SK-MEL-5 (cell line): ENCODE measurements at regions not wholly inside any gene's neighbourhood (a gene's known extent, or its start where the extent isn't known, plus 50 kb on each side); places are given as distances from the start of the nearest gene placed in this dataset.
"Not testable (repeated sequence)": the region's sequence is repeated elsewhere in the genome, so short reads cannot be mapped to it uniquely, and the experiment has no call there.

Experiments used
- DNase-seq: peaks from one replicate; pipeline ENCODE4 v3.0.0-alpha.2; 2016; ENCODE audit warnings: low read depth, low spot score
- in situ Hi-C: cut with HindIII; loops from 2 replicates; pipeline ENCODE4 v1.10.0; 2016; ENCODE audit warnings: low sequenced_read_pairs, high pct_unique_total_duplicates, low pct_unique_long_range_greater_than_20kb

DNA sequence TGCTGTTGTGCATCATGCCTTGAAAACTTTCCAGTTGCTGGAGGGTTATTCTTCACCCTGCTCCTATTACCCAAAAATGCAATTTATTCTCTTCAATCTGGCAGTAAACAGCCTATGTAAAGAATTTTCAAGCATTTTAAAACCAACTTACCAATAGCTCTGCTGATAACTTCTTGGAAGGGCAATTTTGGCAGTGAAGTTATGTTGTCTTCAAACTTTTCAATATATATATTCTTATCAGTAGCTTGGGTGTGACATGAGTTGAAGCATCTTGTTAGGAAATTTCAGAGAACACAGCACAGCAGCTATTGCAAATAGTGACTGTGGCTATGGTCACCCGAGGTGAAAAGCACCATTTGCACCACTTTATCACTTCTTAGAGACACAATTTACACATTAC is 395.5 kb downstream of the STK39 start:
- DNase-seq = no peak
- in situ Hi-C loops = no loop called here

DNA sequence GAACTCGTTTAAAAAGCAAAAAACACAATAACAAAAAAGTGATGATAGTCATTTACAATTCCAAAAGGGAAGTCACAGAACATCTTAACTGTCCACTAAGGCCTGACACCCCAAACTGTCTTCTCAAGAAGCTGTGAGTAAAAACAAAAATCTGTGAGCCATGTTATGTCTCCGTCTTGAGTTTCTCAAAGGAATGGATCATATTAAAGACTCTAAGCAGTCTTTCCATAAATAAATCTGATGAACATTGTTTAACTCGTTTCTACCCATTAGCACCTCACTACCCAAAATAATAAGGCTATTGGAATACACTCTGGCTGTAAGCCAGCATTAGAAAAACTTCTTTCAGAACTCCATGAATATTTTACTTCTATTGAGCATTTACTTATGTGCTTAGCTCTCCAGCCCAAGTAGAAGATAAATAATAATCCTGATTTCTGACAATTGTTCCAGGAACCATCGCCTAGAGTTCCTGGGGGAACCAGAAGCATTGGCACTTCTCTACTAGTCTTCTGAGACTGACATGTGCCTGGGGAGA is 396.0 kb downstream of the STK39 start:
- in situ Hi-C loops = no loop called here

DNA sequence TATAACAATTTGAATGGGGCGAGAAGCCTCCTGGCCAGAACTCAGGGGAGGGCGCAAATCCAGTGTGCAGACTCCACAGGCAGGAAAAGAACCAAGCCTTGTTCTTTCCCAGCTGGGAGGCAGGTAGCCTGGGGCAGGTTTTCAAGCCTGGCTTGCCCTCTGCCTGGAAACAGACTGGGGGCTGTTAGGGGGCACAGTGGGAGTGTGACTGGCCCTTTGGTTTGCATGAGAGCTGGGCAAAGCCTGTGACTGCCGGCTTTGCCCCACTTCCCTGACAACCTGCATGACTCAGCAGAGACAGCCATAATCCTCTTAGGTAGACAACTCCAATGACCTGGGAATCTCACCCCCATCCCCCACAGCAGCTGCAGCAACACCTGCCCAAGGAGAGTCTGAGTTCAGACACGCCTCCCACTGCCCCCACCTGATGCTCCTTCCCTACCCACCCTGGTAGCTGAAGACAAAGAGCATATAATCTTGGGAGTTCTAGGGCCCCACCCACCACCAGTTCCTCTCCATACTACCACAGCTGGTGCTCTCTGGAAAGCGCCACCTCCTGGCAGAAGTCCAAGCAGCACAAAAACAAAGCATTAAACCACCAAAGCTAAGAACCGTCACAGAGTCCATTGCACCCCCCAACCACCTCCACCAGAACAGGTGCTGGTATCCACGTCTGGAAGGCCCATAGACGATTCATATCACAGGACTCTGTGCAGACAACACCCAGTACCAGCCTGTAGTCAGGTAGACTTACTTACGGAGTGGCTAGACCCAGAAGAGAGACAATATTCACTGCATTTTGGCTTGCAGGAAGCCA is 402.5 kb downstream of the STK39 start:
- in situ Hi-C loops = no loop called here
- DNase-seq = peak; percentile 44

More for the DNA sequence above, 396.0 kb downstream of the STK39 start:
- no peak for DNase-seq

DNA sequence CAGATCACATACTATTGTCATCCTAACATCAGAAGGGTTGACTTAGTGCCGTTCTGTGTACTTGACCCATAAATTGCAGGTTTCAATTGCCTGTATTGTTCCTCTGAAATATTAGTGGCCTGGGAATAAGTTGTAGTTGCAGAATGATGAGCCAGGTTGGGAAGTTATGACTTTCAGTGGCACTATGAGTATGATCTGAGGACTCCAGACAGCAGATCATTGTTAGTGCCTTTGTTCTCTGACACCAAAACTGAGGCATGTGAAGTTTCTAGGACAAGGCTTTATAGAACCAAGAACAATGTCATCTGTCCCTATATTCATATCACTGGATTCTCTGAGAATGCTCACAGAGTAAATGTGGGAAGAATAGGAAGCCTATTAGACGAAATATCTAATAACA is 403.7 kb downstream of the STK39 start:
- in situ Hi-C loops = no loop called here
- DNase-seq = no peak

DNA sequence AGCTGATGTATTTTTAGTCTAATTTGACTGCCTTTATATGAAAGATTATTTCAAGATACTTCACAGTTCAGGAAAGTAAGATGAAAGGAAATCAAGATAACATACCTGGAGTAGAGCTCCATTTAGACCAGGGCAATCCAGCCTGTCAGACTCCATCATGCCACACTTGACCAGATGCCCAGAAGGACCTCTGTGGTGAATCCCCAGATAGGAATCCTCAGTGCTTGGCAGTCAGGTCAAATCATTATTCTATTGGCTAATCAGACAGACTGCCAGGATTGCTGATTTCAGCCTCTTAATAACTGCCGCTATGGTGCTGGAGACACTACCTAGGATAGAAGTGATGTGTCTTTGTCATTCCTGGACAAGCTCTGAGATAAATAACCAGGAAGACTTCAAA is 404.2 kb downstream of the STK39 start:
- no peak for DNase-seq
- in situ Hi-C loops = no loop called here

DNA sequence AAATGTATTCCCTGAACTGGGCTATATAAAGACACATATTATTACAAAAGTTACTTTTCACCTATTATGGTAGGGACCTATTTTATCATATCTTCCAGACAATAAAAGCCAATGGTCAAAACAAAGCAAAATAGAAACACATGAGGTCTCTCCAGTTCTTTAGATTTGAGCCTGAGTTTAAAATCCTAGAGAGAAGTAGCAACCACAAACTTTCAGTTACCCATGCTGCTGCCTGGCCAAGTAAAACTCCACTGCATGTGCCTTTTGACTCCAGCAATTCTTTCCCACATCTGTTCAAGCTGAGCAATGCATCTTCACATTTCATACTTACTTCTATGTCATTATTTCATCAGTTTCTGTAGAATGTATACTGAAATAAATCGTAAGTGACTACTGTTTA is 405.3 kb downstream of the STK39 start:
- DNase-seq = no peak
- in situ Hi-C loops = no loop called here

DNA sequence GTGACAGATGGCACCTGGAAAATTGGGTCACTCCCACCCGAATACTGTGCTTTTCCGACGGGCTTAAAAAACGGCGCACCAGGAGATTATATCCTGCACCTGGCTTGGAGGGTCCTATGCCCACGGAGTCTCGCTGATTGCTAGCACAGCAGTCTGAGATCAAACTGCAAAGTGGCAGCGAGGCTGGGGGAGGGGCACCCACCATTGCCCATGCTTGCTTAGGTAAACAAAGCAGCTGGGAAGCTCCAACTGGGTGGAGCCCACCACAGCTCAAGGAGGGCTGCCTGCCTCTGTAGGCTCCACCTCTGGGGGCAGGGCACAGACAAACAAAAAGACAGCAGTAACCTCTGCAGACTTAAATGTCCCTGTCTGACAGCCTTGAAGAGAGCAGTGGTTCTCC is 412.1 kb downstream of the STK39 start:
- in situ Hi-C loops, DNase-seq: not testable (repeated sequence)

DNA sequence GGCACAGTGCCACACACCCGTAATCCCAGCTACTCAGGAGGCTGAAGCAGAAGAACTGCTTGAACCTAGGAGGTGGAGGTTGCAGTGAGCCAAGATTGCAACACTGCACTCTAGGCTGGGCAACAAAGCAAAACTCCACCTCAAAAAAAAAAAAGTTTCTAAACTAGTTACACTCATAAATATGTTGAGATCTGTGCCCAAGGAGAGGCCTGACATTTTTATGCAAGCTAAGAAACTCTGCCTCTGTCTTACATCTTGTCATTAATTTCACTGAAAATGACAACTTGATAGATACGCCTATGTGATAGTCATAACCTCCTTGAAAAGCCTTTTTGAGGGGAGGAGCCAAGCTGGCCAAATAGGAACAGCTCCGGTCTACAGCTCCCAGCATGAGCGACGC is 412.7 kb downstream of the STK39 start:
- in situ Hi-C loops = no loop called here
- no peak for DNase-seq

DNA sequence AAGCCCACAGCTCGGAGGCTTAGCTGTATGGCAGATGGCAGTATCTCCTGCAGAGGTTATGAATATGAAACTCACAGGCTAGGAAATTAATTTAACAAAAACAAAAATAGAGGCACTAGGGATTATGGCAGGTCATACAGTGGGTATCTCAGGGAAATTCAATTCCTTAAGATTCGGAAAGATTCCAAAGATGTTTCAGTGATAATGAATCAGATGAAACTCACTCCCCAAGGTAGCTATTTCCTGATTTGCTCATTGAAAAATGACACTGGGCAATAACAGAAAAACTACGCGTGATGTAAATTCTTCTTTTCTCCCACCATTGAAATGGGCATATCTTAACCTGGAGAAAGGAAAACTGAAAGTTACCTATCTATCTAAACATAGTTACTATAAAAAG is 414.1 kb downstream of the STK39 start:
- in situ Hi-C loops = no loop called here
- DNase-seq = no peak

DNA sequence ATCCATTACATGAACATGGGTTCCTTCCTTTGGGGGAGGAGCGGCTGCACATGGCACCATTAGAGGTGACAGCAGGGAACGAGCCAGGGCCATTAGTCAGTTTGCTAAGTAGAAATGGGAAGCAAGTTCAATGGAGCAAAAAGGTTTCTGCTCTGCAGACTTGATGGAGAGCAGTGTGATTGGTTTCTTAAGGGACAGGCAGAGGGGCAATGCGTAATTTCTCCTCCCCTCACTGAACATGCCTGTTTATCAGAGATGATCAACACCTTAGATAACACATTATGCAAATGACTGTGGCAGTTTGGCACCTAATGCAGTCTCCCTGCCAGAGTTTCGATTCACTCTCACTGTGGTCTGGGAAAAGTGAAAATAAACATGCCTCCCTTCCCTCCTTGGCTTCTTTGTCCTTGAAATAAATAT is 414.5 kb downstream of the STK39 start:
- no peak for DNase-seq
- in situ Hi-C loops = no loop called here

DNA sequence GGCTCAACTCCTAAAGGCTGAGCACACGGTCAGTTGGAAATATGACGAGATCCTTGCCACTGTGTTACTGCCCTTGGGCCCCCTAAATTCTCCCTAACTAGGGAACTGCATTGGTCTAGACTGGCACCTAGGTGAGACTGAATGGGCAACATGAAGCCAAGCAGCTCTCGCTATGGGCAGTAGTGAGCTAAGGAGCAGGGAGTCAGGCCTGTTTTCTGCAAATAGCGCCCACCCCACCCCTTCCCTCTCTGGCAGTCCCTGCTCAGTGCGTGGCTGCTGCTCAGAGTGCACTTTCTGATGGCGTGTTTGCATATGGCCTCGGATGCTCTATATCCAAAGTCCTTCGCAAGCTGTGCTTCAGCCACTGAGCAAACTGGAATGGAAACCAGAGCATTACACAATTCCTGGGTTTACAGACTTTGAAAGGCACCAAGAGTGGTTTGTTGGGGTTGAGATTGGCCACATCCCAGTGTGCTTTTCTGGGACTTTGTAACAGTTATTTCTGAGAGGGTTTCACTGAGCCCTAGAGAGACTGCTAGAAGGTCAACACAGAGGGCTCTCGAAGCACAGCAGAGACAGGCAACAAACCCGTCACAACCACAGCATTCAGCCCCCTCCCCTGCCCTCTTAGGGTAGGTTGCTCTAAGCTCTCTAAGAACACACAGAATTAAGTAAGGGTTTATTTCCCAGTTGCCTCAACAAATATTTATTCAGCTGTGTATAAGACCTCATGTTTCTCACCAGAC is 419.9 kb downstream of the STK39 start:
- DNase-seq = no peak
- in situ Hi-C loops = no loop called here

DNA sequence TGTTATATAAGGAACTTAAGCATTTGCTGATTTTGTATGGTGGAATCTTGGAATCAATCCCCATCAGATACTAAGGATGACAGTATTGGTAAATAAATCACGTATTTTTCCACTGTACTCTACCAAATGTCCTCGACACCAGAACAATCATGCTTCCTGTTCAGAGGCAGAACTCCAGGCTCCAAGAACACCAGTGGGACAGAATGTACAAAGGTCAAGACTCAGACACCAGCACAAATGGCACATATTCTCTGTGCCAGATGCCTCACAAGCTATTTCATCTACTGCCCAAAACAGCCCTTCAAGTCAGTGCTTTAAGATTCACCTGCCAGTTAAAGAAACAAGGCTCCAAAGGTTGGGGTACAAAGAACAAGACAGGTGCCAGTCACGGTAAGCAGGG is 420.5 kb downstream of the STK39 start:
- no peak for DNase-seq
- in situ Hi-C loops = no loop called here

DNA sequence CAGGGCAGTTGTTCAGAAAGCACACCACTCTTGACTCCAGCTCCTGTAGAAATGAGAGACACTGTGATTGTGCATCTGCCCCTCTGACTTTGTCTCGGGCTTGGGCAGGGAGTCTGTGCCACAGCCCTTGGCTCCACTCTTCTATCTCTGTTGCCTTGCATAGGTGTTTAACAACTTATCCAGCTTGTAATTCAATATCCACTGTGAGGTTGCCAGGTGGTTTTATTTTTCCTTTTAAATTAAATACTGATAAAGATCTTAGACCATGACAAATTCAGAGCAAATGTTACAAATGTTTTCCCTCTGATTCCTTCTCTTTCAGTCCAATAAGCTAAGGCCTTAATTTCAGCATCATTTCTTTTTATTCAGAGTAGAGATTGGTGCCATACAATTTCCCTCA is 421.7 kb downstream of the STK39 start:
- no peak for DNase-seq
- in situ Hi-C loops = no loop called here

DNA sequence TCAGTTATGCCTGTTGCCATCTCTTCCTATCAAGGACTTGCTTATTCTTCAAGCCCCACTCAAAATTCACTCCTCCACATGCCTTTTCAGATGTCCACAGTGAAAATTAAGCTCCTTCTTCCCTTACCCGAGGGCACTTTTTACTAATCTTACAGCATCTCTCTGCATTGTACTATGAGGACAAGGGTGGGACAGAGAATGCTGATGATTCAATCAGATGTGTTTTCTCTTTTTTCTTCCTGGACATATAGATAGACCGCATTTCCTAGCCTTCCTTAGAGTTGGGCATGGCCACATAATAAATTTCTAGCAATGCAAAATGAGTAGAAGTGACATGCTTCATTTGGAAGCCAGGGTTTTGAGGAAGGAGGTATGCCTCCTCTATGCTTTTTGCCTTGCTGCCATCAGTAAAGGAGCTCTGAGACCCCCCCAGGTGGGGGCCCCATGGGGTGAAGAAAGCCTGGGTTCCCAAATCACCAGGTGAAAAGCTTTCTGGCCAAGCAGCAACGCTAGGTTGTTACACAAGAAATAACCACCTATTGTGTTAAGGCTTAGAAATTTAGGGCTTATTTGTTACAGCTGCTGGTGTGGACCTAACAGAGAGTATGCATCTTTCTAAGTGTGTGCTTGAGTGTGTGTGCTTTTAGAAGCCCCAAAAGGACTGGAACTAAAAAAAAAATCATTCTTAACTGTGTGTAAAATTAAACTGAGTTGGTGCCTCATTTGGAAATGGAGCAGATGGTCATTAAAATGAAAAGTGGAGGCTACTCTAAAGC is 424.5 kb downstream of the STK39 start:
- DNase-seq = no peak
- in situ Hi-C loops = no loop called here

DNA sequence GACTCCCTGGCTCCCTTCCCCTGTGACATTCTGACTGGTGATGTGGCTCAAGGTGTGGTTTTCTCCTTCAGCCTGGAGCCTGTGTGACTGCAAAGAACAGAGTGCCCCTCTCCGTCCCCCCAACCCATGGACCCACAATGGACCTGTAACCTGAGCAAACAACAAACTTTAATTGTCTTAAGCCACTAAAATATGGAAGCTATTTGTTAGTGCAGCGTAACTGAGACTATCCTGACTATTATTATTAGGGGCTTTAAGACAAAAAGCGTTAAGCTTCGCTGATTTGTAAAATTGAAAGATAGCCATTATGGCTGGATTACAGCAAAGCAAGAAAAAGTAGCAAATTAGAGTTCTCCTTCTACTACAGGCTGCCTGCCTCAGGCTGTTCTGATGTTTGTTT is 426.9 kb downstream of the STK39 start:
- no peak for DNase-seq
- in situ Hi-C loops = no loop called here

DNA sequence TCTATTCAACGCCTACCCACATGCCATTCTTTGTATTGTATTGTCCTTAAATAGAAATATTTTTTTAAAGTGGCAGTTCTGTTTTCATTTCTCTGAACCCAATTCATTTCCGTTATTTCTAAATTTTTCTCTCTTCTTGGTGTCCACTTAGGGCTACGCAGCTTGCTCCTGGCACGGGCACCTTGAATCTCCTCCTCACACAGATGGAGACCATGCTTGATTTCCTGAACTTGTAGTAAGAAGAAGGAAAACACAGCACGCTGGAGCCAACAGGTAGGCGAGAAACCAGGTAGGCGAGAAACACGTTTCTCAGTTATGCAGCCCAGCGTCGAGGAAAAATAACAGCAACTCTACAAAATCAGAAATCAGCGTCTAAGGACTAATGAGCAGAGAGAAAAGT is 428.9 kb downstream of the STK39 start:
- in situ Hi-C loops = no loop called here
- DNase-seq = no peak

DNA sequence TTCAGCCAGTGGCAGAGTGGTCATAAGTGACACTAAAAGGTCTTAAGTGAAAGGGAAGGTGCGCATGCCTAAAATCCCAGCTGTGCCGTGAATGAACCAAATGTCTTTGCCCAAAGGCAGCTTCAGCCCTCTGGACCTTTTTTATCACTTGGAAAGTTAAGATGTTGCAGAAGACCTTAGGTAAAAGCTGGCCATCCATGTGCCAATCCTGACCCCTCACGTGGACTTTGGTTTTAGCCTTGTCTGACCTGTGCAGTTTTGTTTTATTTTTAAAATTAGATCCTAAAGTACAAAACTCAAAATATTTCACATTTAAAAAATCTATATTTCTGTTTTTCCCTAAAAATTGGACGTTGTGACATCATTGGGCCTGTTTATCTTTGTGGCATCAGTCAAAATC is 429.5 kb downstream of the STK39 start:
- DNase-seq = no peak
- in situ Hi-C loops = no loop called here

DNA sequence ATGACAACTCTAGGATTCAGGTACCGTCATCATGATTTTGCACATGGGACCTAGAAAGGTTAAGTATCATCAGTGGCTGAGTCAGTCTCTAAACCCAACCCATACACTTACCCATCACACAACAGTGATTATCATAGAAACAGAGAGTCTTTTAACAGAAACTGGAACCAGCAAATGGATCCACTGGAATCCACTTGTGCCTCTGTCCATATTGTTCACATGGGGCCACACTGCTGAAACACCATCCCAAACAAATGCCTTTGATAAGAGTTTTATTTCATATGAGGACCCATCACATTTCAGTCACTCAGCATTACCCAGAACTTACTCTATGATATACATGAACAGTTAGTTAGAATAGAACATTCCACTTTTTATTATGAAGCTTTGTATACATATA is 430.0 kb downstream of the STK39 start:
- in situ Hi-C loops = no loop called here

More for the DNA sequence above, 430.0 kb downstream of the STK39 start:
- DNase-seq = no peak
